Hematopoietic multipotent progenitor cell treated with erythropoietin and hydrocortisone succinate and interleukin-3 and kit ligand, for 8 days (in vitro differentiated cells): ENCODE measurements at regions not wholly inside any gene's neighbourhood (a gene's known extent, or its start where the extent isn't known, plus 50 kb on each side); places are given as distances from the start of the nearest gene placed in this dataset.
"Not testable (repeated sequence)": the region's sequence is repeated elsewhere in the genome, so short reads cannot be mapped to it uniquely, and the experiment has no call there.

Experiments used
- DNase-seq: peaks from one replicate; pipeline ENCODE4 v3.0.0-alpha.2; 2015

- DNase-seq, result no peak
Observed at GRCh38 chr5:116785106-116785505, 210.5 kb upstream of the SEMA6A start.

DNA sequence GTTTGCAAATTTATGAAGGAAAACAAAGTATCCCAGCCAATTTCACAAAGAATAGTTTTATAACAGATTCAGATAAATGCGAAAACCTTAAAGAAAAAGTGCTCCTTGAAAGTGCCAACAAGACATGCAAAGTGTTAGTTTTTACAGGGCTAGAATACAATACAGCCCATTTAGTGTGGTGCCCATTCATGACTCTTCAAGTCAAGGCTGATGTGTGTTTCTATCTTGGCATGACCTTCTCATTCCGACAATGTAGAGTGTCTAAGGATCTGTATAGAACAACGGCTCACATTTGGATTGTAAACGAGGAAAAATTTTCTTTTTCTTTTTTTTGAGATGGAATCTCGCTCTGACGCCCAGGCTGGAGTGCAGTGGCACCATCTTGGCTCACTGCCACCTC, 205.2 kb upstream of the SEMA6A start:
- no peak for DNase-seq

DNA sequence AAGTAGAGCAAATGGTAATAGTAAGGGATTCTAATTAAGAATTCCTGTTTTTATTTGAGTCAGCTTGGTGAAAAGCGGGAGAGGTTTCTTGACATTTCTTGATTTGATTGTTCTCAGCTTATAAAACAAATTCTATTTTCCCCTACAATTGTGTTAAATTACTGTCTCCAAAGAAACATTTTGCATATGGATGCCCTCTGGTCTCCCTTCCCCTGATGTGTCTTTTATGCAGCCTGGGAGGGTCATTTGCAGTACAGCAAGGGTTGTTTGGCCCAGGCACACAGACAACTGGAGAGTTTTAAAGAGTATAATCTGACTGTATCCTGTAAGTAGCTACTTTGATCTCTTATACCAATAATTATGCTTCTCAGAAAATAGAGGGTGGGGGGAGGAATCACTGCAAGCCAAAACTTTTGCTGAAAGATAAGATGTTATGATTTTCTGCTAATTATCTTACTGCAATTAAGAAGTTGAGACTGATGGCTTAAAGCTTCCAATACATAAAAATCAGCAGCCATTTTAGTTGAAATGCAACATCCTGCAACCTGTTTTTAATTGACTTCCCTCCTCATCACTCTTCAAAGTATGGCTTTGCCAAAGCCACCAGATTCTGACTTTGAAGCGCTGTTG, 204.1 kb upstream of the SEMA6A start:
- no peak for DNase-seq

DNA sequence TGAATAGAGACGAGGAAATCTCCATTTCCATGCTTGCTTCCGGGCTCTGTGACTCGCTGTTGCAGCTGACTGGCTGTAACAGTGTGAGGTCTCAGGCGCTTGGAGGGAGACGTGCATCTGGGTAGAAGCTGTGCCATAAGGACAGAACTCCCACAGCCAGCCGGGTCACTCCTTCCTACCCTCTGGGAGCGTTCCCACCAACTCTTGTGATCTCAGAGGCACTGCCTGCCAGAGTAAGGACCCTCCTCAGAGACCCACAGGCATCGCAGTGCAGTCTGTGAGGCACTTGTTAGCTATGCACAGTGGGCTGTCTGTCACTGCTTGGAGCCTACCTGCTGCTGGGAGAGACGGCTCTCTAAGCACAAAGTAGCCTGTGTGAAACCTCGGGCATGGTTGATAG, 203.4 kb upstream of the SEMA6A start:
- DNase-seq, result no peak

GRCh38 chr5:116773926-116774325, 199.3 kb upstream of the SEMA6A start:
- no peak for DNase-seq

DNA sequence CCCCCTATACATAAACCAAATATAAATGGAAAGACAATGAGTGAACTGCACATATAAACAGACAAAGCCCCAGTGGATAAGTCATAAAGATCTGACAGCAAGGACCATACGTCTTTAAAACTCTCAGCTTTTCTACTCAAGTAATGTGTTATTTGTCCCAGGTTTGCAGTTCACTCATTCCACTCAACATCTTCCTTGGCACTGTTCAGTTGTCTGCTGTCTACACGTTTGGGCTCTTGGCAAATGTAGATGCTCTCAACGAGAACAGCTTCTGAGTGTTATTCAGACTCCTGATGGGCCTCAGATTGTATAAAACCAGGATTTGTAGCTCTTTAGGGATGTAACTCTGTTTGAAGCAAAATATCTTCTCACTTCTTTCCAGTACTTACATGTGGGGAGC, 198.2 kb upstream of the SEMA6A start:
- no peak for DNase-seq

DNA sequence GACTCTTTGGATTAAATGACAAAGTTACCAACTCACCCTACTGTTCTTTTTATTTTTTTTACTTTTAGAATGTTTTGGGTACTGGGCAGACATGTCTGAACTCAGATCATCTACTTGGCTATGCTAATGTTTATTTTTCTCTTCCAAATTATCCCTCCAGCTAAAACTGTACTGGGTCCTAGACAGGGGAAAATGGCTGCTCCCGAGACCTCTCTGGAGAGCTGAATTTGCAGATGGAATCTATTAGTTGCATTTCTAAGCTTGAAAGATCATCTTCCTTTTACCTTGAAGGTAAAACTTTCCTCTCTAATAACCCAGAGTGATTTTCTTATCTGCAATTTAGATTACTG, 197.5 kb upstream of the SEMA6A start:
- no peak for DNase-seq

- no peak for DNase-seq
Observed at GRCh38 chr5:116771466-116772151, 197.0 kb upstream of the SEMA6A start.

DNA sequence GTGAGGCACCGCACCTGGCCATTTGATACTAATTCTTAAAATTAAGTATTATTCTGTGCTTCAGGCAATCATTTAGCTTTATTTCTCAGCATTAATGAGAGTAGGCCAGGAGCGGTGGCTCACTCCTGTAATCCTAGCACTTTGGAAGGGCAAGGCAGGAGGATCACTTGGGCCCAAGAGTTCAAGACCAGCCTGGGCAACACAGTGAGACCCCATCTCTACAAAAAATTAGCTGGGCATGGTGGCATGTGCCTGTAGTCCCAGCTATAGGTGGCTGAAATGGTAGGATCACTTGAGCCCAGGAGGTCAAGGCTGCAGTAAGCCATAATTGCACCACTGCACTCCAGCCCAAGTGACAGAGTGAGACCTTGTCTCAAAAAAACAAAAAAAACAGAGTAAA, 195.3 kb upstream of the SEMA6A start:
- not testable (repeated sequence) for DNase-seq

- no peak for DNase-seq
Observed at GRCh38 chr5:116769470-116769869, 194.8 kb upstream of the SEMA6A start.

- DNase-seq, result no peak
Observed at GRCh38 chr5:116766470-116766947, 191.9 kb upstream of the SEMA6A start.

DNA sequence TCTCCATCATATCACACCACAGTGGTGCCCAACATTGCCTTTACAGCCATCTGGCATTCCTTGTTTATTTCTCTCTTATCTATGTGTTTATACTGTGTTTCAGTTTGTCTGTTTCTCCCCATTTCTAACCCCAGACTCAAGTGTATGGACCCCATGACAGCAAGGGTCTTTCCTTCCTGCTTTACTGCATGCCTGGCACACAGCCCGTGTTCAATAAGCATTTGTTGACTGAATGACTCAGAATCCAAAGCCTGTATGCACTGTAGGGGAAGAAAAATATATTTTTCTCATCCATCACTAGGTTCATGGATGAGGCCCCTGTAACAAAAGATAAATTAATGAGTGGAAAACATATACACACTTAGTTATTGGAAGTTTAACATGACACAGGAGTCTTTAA, 190.8 kb upstream of the SEMA6A start:
- no peak for DNase-seq

- DNase-seq, result no peak
Observed at GRCh38 chr5:116764941-116765340, 190.3 kb upstream of the SEMA6A start.

DNA sequence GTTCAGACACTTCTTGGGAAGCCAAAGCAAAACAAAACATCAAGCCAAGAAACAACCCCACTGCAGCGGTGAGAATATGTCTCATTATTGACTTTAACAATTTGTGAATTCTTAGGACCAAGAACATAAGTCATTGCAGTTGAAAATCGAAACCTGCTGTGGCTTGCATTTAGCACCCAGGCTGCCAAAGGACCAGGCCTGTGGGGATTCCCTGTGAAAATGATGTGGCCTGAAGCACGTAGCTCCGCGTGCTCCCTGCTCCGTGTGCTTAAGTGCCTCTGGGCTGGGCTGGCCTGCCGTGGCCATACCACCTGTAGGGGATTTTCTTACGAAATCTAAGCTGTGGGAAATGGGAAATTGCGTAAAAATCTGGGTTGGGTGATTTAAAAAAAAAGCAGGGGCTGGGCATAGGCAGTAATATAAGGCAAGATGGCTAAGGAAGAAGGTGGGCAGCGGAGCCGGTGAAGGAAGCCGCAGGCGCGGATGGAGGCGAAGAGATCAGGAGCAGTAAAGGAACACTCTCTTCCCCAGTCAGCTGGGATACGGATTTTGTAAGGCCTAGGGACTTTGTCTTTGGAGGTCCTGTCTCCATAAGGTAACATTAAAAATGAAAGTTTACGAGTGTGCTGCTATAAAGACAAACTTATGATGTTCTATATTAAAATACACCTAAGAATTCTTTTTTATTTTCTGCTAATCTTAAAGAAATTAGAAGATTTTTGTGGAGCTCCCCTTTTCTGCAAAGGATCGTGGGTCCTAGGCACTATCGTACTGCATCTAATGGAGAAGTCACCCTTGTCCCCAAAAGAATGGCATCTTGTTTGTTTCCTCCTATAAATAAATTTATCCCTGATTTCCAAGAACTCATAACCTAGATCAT, 189.6 kb upstream of the SEMA6A start:
- DNase-seq, result no peak

DNA sequence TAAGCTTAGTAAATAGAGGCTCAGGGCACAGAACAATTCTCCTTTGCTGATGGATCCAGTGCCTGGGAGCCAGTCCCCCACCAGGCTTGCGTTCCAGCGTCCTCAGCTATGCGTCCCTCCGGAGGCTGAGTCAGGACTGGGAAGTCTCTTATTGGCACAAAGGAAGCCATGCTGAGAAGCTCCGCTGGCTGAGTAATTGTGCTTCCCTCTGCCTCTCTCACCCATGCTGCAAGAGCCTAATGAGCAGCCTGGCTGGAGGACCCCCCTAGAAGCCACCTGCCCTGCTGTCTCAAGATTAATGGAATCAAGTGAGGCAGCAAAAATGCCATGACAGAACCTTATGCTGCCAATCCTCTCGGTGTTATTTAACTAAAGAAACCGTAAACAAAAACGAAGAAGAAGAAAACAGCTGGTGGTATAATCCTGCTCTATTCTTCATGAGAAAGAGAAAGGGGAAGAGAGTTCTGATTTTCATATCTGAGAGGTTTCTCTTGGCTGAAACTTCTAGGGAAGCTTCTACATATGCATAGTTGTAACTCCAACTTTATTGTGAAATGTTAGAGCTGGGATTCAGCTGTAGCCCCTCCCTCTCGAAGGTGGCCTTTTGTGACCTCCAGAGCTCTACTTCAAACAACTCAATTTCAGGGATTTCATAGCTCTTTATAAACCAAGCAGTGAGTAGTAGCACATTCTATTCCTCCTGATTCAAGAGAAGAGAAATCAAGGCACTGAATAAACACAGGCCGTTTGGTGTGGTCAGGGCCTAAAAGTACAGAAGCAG, 185.4 kb upstream of the SEMA6A start:
- no peak for DNase-seq

DNA sequence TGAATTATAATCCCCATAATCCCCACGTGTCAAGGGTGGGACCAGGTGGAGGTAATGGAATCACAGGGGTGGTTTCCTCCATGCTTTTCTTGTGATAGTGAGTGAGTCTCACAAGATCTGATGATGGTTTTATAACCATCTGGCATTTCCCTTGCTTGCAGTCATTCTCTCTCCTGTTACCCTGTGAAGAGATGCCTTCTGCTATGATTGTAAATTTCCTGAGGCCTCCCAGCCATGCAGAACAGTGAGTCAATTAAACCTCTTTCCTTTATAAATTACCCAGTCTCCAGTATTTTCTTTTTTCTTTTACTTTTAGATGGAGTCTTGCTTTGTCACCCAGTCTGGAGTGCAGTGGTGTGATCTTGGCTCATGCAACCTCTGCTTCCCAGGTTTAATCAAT, 182.7 kb upstream of the SEMA6A start:
- DNase-seq, result no peak

- DNase-seq, result no peak
Observed at GRCh38 chr5:116756531-116756930, 181.9 kb upstream of the SEMA6A start.

- DNase-seq, result no peak
Observed at GRCh38 chr5:116754556-116754955, 179.9 kb upstream of the SEMA6A start.

DNA sequence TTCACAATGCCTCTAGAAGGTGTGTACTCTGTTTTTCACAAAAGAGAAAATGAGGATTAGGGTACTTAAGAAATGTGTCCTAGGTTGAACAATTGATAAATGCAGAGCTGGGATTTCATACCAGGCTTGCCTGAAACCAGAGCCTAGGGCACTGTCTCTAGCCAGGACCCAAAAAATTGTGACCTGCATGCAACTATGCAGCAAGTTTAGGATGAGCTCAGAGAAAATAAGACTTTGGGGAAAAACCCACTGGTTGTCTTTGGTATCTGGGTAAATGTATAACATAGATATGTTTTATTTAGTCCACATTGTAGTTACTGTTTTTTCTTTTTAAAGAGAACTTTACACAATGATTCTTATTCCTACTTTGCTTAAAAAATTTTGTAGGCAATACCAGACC, 177.1 kb upstream of the SEMA6A start:
- no peak for DNase-seq

DNA sequence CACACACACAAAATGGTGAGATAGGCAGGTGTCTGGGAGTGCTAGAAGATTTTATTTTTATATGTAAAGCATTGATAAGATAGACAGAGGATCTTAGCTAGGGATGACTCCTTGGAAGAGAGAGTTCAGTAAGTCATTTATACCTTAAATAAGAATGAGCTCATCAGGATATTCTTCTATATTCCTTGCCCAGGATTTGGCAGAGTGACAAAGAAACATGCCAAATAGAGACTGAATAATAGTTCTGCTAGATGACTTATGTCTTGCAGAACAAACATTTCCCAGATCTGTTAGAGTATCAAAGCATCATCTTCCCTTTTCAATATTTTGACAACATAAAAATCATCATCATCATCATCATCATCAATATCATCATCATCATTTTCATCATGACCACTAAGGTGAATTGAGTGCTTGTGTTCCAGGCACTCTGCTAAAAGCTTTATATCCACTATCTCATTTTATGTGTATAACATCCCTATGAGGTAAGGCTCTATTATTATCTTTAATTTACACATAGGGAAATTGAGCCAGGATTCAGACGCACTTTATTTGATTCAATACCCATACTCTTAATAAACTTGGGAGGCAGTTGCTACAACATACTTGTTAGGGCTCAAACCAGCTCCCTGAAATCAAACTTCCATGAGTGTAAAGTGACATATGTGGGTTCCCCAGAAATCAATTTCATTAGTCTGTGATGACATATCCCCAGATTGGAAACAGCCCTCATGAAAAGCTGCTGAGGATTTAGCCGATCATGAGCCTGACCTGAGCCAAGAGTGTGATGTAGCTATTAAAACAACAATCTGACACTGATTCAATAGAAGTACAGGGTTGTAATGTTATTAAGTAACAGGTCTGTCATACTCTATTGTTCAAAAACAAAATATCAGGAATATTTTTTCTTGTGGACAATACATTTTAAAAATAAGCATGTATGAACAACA, 176.3 kb upstream of the SEMA6A start:
- DNase-seq, result no peak

- DNase-seq, result no peak
Observed at GRCh38 chr5:116747881-116748280, 173.3 kb upstream of the SEMA6A start.

DNA sequence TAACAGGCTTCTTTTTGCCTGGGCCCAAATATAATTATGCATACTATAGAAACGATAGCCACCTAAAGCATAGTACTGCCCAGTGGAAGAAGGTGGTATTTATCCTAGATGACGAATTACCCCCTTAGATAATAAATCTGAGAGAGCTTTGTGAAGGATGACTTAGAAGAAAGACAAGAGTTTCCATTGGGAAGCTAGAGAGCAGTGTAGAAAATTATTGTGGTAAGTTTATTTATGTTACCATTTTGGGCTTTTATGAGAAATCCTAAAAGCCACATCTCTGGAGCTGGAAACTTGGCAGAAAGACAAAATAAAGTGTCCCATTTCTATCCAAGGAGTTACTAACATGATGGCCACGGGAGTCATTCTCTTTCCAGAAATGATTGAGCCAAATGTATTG, 172.0 kb upstream of the SEMA6A start:
- no peak for DNase-seq
